AG04450 (cell line): ENCODE measurements at regions not wholly inside any gene's neighbourhood (a gene's known extent, or its start where the extent isn't known, plus 50 kb on each side); places are given as distances from the start of the nearest gene placed in this dataset.

Experiments
- CTCF ChIA-PET: fragments of 300-600, 350-600 bp; formaldehyde crosslinking; extraction: SDS; loops from one replicate; lab custom pipeline; 2022; ENCODE audit warnings: antibody characterized with exemption, inconsistent platforms; lab: Charles Lee
- POLR2A ChIA-PET: fragments of 350-600 bp; formaldehyde crosslinking; extraction: SDS; loops from one replicate; lab custom pipeline; 2021; ENCODE audit warnings: antibody characterized with exemption, inconsistent platforms; lab: Yijun Ruan, JAX
- DNase-seq: peaks from one replicate; pipeline ENCODE4 v3.0.0-alpha.2; 2011; ENCODE audit warnings: low read depth, low spot score
- H3K27ac ChIP-seq: one replicate; pipeline ENCODE4 v1.5.1; 2012; ENCODE audit warnings: low read depth, low read length, control low read depth
- H3K27me3 ChIP-seq: one replicate; pipeline ENCODE4 v1.6.0; 2012; ENCODE audit warnings: low read length; ENCODE audit not compliant: control insufficient read depth, insufficient read depth
- H3K4me3 ChIP-seq: 2 replicates; pipeline ENCODE4 v1.5.1; 2011; ENCODE audit warnings: mild to moderate bottlenecking, low read depth, low read length, control low read depth
- H3K9me3 ChIP-seq: 2 replicates; pipeline ENCODE4 v1.5.1; 2012; ENCODE audit warnings: low read length; ENCODE audit not compliant: control insufficient read depth, insufficient read depth
- CTCF ChIP-seq: IDR thresholded peaks from 2 replicates; pipeline ENCODE4 v1.5.1; 2011; ENCODE audit warnings: low read depth, low read length, control low read depth, inconsistent platforms

- no peak for TF ChIP-seq CTCF
- no peak for DNase-seq
- no peaks in the 10 kb centered on the region for H3K9me3 ChIP-seq
- H3K27me3 ChIP-seq: no peaks in the 10 kb centered on the region
- ChIA-PET POLR2A (no interaction called here), CTCF (interaction anchor here (0.7 kb wide), 1 partner anchor 331 kb away, joined by 3 read pairs; no protein-coding TSS in a partner anchor)
- H3K27ac ChIP-seq: no peak overlapping the region
- H3K4me3 ChIP-seq: no peak overlapping the region
Measured at GRCh38 chr15:47955021-47955420, 165.8 kb upstream of the SLC24A5 start.

DNA sequence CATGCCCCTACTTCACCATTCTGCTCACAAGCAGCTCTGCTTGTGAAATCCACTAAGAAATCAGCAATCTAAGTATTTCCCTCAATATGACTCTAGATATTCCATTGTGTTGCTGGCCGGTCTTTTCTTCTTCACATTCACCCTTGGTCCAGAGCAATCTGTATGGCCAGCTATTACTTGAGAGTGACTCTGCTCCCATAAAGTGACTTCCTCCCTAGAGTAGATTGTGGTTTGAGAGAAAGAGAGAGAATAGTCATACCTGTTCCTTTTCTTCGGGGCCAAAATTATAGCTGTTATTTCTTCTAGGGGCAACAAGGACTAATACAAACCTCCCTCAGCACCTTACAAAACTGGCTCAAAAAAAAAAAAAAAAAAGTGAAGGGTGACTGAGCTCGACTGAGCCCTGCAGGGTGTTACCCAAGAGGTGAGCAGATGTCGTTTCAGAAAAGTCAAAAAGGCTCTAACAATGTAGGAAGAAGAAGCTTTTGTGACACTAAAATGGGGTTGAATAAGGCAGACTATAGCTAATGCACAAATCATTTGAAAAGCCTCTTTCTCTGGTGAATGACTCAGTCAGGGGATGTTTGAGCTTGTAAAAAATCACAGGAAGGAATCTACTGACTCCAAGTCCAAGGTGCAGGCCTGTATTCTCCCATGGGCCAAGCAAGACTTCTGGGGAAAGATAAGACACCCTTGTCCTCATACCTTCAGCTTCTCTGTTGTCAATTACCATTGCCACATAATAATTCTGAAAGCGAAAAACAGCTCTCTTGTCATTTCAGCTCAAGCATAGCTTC is 161.0 kb upstream of the SLC24A5 start:
- H3K27me3 ChIP-seq: no peaks in the 10 kb centered on the region
- ChIA-PET POLR2A (interaction anchor here (0.7 kb wide), 1 partner anchor 306 kb away, joined by 4 read pairs; no protein-coding TSS in a partner anchor), CTCF (interaction anchor here (1.1 kb wide), 1 partner anchor 763 kb away, joined by 3 read pairs; no protein-coding TSS in a partner anchor)
- no peak for DNase-seq
- no peak for TF ChIP-seq CTCF
- H3K4me3 ChIP-seq: no peak overlapping the region
- H3K27ac ChIP-seq: no peak overlapping the region
- no peaks in the 10 kb centered on the region for H3K9me3 ChIP-seq

- no peak for DNase-seq
- CTCF ChIA-PET: no interaction called here
- H3K27ac ChIP-seq: no peak overlapping the region
- POLR2A ChIA-PET: no interaction called here
- H3K27me3 ChIP-seq: no peaks in the 10 kb centered on the region
- no peak overlapping the region for H3K4me3 ChIP-seq
- no peaks in the 10 kb centered on the region for H3K9me3 ChIP-seq
- TF ChIP-seq CTCF: no peak
Measured at GRCh38 chr15:47961401-47962090, 159.2 kb upstream of the SLC24A5 start.

- no peak for DNase-seq
- H3K9me3 ChIP-seq: no peaks in the 10 kb centered on the region
- no peak overlapping the region for H3K4me3 ChIP-seq
- ChIA-PET CTCF (no interaction called here), POLR2A (no interaction called here)
- TF ChIP-seq CTCF: no peak
- H3K27me3 ChIP-seq: peaks cover 3% of the 10 kb centered on the region
- no peak overlapping the region for H3K27ac ChIP-seq
Measured at GRCh38 chr15:47963265-47963664, 157.5 kb upstream of the SLC24A5 start.

GRCh38 chr15:47964229-47964628 is 156.6 kb upstream of the SLC24A5 start:
- POLR2A ChIA-PET: no interaction called here
- Histone ChIP-seq H3K27me3 (peaks cover 3% of the 10 kb centered on the region), H3K4me3 (no peak overlapping the region), H3K9me3 (no peaks in the 10 kb centered on the region), H3K27ac (no peak overlapping the region)
- no peak for DNase-seq
- CTCF ChIA-PET: interaction anchor here (1.1 kb wide), 1 partner anchor 768 kb away, joined by 3 read pairs; no protein-coding TSS in a partner anchor
- TF ChIP-seq CTCF: no peak
